GM21529 (cell line): ENCODE measurements at regions not wholly inside any gene's neighbourhood (a gene's known extent, or its start where the extent isn't known, plus 50 kb on each side); places are given as distances from the start of the nearest gene placed in this dataset.
"Not testable (repeated sequence)": the region's sequence is repeated elsewhere in the genome, so short reads cannot be mapped to it uniquely, and the experiment has no call there.

ENCODE experiments used
- ATAC-seq: cut with Tn5 transposase; IDR thresholded peaks from one replicate; pipeline ENCODE4 v1.9.1; 2021; ENCODE audit not compliant: unreplicated experiment

DNA sequence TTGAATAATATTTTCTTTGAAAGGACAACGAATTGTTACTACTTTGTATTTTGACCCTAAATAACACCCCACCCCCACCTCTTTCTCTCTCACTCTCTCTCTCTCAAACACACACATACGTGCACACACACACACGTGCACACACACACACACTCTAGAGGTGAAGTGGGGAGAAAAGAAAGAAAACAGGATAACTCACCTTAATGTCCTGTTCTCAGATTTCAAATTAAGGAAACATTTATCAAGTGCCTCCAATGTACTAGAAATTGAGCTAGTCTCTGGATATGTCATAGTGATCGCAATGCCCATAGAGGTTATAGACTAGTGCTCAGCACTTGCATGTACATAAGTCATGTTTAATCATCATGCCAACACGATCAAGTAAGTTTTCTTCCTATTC, 1483.6 kb upstream of the SEL1L start:
- ATAC-seq: no peak

DNA sequence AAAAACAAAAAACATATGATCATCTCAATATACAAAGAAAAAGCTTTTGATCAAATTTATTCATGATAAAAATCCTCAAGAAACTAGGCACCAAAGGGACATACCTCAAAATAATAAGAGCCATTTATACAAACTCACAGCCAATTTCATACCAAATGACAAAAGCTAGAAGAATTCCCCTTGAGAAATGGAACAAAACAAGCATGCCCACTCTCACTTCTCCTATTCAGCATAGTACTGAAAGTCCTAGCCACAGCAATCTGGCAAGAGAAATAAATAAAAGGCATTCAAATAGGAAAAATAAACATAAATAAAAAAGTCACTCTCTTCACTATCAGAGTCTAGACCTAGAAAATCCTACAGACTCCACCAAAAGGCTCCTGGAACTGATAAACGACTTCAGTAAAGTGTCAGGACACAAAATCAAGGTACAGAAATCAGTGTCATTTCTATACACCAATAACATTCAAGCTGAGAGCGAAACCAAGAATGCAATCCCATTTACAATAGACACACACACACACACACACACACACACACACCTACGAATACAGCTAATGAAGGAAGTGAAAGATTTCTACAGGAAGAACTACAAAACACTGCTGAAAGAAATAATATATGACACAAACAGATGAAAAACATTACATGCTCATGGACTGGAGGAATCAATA, 1486.2 kb upstream of the SEL1L start:
- no peak for ATAC-seq

DNA sequence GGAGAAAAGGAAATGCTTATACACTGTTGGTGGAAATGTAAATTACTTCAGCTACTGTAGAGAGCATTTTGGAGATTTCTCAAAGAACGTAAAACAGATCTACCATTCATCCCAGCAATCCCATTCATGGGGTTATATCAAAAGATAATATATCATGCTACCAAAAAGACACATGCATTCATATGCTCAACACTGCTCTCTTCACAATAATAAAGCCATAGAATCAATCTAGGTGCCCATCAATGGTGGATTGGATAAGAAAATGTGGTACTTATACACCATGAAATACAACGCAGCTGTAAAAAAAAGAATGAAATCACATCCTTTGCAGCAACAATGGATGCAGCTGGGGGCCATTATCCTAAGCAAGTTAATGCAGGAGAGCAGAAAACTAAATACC, 1487.7 kb upstream of the SEL1L start:
- ATAC-seq: no peak

DNA sequence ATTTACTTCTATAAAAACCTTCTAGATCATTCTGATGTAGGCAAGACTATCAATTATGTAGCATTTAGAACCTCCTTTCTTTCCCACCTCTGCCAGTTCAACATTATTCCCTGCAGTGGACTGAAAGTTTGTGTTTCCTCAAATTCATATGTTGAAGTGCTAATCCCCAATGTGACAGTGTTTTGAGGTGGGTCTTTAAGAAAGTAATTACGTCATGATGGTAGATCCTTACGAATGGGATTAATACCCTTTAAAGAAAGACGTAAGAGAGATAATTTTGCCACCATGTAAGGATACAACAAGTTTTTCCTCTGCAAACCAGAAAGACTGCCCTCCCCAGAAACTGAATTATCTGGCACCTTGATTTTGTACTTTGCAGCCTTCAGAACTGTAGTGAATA, 1489.7 kb upstream of the SEL1L start:
- no peak for ATAC-seq

DNA sequence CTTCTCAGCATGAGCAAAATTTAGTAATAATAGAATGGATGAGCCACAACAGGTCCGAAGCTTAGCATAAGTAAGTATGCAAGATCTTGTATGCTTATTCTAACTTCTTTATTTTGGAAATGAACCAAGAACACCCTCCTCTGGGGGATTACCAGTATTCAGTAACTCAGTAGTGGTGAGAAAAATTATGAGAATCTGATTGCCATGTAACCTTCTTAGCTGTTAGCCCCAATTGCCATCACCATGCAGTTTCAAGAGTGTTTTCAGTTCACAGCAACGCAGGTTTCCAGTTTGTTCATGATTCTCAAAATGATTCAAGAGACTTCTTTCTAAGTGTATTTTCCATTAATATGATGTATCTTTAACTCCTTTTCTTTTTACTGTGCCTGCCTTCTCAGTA, 1507.6 kb upstream of the SEL1L start:
- no peak for ATAC-seq

DNA sequence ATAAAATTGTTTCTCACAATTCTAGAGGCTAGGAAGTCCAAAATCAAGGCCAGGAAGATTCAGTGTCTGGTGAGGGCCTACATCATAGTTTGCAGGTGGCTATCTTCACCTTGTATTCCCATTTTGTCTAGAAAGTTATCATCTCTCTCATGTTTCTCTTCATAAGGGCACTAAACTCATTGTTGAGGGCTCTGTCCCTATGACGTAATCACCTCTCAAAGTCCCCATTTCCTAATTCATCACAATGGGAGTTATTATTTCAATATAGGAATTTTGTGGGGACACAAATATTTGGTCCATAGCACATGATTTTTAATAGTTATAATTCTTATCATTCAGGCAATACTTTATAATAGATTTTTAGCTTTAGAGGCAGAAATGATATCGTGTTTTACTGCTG, 1509.2 kb upstream of the SEL1L start:
- no peak for ATAC-seq

DNA sequence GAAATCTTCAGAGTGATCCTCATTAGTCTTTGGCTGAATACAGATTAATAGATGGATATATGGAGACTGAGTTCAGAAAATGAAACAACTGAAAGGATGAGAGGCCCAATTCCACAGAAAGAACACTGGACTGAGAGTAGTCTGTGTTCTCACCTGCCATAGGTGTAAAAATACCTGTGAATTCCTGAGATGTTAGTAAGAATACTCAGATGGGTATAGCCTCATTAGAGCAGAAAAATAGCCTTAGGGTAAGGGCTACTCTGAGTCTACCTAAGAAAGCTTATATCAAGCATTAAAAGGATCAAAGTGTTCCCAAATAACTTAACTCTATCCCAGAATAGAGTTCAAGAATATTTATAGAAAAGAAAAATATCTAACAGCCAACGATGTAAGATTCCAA, 1510.3 kb upstream of the SEL1L start:
- ATAC-seq: no peak

DNA sequence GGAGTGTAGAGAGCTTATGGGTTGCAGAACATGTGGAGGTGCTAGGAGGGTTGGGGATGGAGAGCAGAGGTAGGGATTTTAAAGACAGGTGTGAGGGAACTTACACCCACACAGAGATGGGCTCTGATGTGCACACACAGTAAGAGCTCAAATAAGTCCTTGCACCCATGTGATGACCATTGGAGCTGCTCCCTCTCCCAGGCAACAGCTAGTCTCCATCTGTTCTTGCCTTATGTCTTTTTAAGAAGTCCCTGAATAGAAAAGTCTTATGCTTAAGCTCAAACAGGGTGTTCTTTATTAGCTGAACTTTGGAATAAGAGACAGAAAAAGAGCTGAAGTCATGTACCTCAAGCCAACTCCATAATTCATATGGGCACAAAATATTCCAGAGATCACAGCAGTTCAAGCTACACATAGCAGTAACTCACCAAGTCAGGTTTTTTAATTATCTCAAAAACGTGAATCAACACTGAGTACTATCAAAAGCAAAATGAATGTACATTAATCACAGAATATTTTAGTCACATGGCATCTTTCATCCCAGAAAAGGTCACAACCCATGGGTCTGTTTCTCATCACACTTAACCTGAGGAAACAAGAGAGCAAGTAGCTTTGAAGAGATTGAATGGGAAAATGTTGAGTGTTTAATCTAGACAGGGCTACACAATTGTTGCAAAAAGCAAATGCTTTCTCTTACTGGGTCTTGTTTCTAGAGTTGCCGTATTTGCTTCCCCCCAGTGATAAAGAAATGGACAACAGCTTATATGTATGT, 1513.6 kb upstream of the SEL1L start:
- no peak for ATAC-seq

DNA sequence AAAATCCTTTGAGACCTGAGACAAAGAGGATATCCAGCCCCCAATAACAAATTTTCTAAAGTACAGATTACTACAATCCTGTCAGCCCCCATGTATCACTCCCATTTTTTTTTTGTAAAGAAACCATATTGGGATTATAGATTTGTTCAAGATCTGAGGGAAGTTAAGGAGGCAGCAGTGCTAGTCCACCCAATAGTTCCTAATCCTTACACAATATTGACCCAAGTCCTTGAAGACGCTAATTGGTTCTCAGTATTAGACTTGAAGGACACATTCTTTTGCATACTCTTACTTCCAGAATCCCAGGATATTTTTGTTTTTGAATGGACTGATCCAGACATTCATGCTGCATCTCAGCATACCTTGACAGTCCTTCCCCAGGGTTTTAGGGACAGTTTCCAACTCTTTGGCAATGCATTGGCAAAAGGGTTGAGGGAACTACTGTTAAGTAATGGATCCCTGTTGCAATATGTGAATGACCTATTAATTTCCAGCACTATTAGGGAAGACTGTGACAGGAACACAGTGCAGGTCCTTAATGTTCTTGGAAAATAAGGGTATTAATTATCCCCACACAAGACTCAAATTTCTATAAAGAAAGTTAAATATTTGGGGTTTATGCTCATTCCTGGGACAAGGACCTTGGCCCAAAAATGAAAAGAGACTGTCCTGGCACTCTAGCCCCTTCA, 1519.5 kb upstream of the SEL1L start:
- no peak for ATAC-seq

DNA sequence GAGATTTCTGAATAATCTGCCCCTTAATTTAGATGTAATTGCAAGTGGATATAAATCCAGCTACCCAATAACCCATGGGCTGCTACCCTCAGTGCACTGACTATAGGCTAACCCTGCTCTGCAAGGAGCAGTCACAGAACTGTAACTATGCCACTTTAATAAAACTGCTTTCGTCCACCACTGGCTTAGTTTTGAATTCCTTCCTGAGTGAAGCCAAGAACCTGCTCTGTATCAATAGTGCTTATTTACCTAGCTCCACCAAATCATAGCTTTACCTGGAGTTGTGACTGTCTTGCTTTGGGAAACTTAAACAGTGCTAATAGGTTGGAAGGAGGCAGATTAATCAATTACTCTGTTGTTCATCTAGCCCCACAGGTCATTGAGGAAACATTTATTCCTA, 1524.4 kb upstream of the SEL1L start:
- ATAC-seq: no peak

DNA sequence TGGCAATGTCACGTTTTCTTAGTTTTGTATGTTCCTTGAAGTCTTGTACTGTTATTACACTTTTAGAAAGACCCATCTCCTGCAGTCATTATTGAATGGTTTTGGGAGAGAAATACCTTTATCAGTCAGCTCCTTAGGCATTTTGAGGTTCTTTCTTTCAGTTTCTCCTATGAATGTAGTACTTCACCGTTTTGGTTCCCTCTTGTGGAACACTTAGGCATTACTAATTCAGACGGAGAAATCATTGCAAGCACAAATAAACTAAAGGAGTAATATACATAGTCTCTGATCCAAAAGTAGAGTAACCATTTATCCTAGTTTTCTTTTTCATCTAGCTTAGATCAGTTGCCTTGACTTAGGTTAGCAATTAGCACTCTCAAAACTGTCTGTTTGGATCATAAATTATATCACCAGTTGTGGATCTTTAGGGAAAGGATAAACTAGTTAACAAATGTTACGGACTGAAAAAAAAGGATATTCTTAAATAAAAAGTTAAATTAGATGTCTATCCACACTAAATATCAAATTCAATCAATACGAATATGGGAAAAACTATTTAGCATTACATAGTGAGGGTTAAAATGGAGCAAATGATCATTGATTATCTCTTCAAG, 1538.3 kb upstream of the SEL1L start:
- no peak for ATAC-seq

DNA sequence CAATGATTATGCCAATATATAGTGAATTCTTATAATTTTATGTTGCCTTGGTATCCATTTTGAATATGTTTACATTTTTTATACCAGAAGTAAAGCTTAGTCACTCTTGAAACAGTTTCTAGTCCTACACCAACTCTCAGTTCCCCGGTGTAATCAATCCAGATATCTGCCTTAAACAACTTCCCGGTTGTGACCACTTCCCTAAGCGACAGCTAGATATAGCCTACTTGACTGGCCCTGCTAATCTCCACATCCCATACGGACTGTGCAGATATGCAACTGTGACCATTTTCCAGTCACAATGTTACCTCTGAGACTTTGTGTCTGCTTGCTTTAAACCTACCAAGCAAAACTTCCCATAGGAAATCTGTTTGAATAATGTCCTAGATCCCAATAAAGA, 1551.5 kb upstream of the SEL1L start:
- ATAC-seq: no peak

DNA sequence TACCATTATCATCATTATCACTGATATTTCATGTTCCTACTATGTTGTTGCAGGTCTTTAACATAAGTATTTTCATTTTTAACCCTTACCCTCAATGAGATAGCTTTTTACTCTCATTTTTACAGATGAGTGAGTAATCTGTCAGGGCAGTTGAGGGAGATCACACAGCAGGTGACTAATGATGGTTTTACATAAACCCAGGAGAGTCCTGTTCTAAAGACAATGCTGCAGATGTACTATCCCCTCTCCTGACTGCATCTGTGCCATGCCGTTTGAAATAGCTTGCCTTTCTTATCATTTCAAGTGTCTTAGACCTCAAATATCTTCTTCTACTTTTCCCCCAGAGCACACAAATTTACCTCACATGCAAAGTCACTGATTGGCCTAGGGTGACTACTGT, 1552.1 kb upstream of the SEL1L start:
- ATAC-seq: no peak

DNA sequence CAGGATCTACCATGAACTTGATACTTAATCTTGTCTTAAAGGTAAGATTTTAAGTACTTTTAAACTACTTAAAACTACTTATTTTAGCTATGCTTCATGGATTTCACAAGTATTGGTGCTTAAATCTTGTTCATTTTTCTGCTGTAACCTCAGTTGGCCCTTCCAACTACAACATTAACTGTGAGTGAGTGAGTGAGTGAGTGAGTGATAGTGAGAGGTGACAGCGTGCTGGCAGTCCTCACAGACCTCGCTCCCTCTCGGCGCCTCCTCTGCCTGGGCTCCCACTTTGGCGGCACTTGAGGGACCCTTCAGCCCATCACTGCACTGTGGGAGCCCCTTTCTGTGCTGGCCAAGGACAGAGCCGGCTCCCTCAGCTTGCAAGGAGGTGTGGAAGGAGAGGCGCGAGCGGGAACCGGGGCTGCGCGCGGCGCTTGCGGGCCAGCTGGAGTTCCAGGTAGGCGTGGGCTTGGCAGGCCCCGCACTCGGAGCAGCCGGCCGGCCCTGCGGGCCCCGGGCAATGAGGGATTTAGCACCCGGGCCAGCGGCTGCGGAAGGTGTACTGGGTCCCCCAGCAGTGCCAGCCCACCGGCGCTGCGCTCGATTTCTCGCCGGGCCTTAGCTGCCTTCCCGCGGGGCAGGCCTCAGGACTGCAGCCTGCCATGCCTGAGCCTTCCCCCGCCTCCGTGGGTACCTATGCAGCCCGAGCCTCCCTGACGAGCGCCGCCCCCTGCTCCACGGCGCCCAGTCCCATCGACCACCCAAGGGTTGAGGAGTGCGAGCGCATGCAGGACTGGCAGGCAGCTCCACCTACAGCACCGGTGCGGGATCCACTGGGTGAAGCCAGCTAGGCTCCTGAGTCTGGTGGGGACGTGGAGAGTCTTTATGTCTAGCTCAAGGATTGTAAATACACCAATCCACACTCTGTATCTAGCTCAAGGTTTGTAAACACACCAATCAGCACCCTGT, 1558.6 kb upstream of the SEL1L start:
- not testable (repeated sequence) for ATAC-seq

DNA sequence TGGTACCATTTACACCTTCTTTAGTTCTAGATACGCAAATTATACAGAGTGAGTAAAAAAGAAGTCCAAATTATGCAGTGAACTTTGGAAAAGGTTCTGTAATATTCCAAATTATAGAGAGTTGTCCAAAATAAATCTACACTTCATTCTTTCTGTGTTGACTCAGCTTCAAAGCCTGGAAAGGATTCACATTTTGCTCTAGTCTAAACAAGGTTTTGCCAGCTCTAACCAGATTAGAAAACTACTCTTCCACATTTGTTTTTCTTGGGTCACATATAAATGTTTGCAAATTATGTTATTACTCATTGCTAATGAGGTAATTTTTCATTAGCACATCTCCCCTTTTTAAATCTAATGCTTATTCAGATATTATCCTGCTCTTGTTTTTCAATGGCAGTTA, 1562.4 kb upstream of the SEL1L start:
- no peak for ATAC-seq

DNA sequence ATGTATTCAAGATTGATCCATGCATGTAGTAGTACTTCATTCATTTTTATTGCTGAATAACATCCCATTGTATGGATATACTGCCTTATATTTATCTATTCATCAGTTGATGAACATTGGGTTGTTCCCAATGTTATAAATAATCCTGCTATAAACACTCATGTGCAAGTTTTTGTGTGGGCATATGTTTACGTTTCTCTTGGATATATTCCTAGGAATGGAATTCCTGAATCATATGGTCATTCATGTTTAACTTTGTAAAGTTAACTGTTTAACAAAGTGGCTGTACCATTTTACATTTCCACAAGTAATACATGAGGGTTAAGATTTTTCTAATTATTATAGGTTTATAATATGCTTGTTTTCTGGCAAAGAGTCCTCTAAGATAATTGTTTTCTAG, 1568.2 kb upstream of the SEL1L start:
- no peak for ATAC-seq

DNA sequence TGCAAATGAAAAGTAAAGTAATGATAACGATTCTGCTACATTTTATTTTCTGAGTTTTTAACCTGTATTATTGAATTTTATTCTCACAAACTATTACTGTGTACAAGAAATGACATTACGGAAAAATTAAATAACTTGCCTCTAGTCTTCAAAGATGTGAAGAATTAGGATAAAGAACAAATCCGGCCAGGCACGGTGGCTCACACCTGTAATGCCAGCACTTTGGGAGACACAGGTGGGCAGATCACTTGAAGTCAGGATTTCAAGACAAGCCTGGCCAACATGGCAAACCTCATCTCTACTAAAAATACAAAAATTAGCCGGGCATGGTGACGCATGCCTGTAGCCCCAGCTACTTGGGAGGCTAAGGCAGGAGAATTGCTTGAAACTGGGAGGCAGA, 1584.4 kb upstream of the SEL1L start:
- no peak for ATAC-seq

DNA sequence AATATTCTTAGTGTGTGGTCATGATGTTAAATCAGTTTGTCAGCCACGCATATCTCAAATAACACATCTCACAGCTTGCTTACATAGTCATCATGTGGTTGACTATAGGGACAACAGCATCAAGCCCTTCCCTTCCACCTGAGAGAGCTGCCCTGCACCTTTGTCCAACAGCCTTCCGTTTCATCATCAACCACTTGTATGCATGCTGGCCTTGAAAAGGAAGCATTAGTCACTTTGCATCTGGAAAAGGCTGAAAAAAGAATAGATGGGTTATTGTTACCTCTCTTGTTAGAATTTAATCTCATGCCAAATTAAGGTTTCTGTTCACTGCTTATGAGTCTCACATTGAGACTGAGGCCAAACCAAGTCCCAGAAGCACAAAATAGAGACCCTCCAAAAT, 1586.5 kb upstream of the SEL1L start:
- no peak for ATAC-seq

DNA sequence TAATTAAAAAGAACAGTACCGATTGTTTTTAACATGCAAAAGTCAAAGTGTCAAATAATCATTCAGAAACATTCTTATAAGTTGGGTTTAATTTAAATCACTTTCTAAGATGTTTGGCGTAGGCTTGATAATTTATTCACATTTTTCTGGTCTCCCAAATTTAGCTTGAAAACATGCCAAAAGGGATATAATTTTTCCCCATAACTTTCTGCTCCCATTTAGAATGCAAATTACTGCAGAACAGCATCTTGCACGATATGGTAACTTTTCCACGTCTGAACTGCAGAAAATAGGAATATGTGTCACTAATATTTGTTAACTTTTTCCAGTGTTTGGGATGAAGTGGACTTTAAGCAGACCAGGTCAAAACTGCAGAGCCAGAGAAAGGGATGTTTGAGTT, 1592.4 kb upstream of the SEL1L start:
- ATAC-seq: no peak

DNA sequence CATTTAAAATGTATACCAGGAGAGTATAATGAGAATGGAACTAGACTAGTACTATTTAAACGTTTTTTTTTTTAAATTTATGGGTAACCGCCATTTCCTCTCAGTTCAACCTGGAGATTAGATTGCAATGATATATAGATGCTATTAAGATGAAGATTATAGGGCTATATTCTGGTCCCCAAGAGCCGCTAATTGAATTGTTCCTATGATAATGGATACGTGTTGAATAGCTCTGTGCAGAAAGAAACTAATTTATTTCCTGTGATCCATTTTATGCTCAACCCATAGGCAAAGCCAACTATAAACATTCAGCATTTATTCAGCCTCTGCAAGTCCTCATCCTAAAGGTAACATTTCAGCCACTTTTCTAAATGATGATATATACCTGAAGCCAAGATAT, 1595.1 kb upstream of the SEL1L start:
- no peak for ATAC-seq

DNA sequence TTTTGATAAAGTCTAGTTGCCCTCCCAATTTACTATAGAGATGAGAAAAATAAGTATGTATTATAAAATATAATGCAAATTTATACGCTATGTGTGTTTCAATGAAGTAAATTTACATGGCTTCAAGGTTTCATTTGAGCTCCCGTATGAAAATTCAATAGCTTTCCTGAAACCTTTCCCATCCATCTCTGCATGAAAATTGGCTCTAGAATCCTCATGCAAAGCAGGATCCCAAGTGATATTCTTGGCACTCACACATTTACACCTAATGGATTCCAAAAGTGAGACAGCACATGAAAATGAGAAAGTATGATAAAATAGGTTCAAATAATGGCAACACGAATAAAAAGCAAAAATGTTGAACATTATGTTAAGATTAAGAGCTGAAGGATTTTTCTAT, 1595.8 kb upstream of the SEL1L start:
- no peak for ATAC-seq
